Spinal cord (tissue), 9 donors: ENCODE measurements at regions not wholly inside any gene's neighbourhood (a gene's known extent, or its start where the extent isn't known, plus 50 kb on each side); places are given as distances from the start of the nearest gene placed in this dataset.
"Not testable (repeated sequence)": the region's sequence is repeated elsewhere in the genome, so short reads cannot be mapped to it uniquely, and the experiment has no call there.

Experiments used
- DNase-seq, 6 donors: peaks; one replicate each; pipeline versions ENCODE4 v3.0.0 to v3.0.0-alpha.2; 2013 to 2015; ENCODE audit warnings: low spot score in 6 of 6, low read depth in 4 of 6
- H3K27ac ChIP-seq: one replicate; pipeline ENCODE4 v1.5.1; 2013; ENCODE audit warnings: low read depth, low read length, control low read depth
- H3K27me3 ChIP-seq: one replicate; pipeline ENCODE4 v1.6.1; 2013; ENCODE audit warnings: low read length; ENCODE audit not compliant: control insufficient read depth, insufficient read depth
- H3K36me3 ChIP-seq: one replicate; pipeline ENCODE4 v1.6.1; 2013; ENCODE audit warnings: low read length; ENCODE audit not compliant: control insufficient read depth, insufficient read depth
- H3K4me1 ChIP-seq: one replicate; pipeline ENCODE4 v1.6.1; 2013; ENCODE audit warnings: low read length; ENCODE audit not compliant: control insufficient read depth, insufficient read depth
- H3K4me3 ChIP-seq: one replicate; pipeline ENCODE4 v1.5.1; 2013; ENCODE audit warnings: low read depth, low read length, control low read depth
- H3K9me3 ChIP-seq: one replicate; pipeline ENCODE4 v1.6.1; 2013; ENCODE audit warnings: low read length; ENCODE audit not compliant: control insufficient read depth, insufficient read depth
- WGBS: methylation state at CpG from one replicate; pipeline ENCODE4 v1.1.5; 2013; ENCODE audit warnings: missing lambda C conversion rate; ENCODE audit not compliant: insufficient coverage; 5-methylcytosine and 5-hydroxymethylcytosine counted together
- donor health status: healthy.

DNA sequence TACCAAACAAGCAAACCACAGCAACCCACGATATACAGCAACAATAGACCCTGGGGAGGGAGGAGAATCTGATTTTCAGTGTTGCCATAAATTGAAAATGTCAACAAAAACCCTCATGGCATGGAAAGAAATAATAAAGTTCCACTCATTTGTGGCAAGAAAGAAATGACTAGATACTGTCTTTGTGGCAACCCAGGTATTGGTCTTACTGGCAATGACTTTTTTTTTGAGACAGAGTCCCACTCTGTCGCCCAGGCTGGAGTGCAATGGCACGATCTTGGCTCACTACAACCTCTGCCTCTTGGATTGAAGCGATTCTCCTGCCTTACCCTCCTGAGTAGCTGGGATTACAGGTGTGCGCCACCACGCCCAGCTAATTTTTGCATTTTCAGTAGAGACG lies 204.0 kb downstream of the NPIPA7 start:
- H3K4me1 ChIP-seq, H3K36me3 ChIP-seq, H3K9me3 ChIP-seq, H3K27me3 ChIP-seq, H3K27ac ChIP-seq, H3K4me3 ChIP-seq, DNase-seq: not testable (repeated sequence)
- 91% methylated on average over 4 of the region's 7 CpGs for WGBS

- H3K27me3 ChIP-seq, H3K4me1 ChIP-seq, H3K4me3 ChIP-seq, H3K36me3 ChIP-seq, H3K27ac ChIP-seq, H3K9me3 ChIP-seq: not testable (repeated sequence)
- WGBS: 94% methylated on average over 2 of the region's 7 CpGs
- DNase-seq: peak in 2 of 6 donors; percentile 50 to 93
Measured at GRCh38 chr16:16586073-16586651, 207.2 kb downstream of the NPIPA7 start.

DNA sequence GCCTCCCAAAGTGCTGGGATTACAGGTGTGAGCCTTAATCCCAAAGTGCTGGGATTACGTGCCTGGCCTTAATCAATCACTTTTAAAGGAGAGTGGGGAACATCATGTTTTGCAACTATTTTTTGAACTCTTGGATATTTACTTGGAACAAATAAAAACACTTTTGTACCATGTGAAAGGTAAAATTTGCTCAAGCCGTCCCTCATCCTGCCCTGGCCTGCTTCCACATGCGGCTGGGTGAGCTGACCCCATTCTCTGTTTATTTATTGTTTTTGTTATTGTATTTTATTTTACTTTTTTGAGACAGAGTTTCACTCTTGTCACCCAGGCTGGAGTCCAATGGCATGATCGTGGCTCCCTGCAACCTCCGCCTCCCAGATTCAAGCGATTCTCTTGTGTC lies 208.0 kb downstream of the NPIPA7 start:
- H3K36me3 ChIP-seq, H3K9me3 ChIP-seq, DNase-seq, H3K4me1 ChIP-seq, H3K4me3 ChIP-seq, H3K27ac ChIP-seq, H3K27me3 ChIP-seq: not testable (repeated sequence)
- WGBS: 100% methylated on average over 3 of the region's 6 CpGs

GRCh38 chr16:16588436-16588835 lies 209.5 kb downstream of the NPIPA7 start:
- H3K36me3 ChIP-seq: not testable (repeated sequence)
- no CpG with 5 or more reads among the region's 7 CpGs for WGBS

GRCh38 chr16:16590654-16591318 lies 211.8 kb downstream of the NPIPA7 start:
- H3K36me3 ChIP-seq, DNase-seq, H3K9me3 ChIP-seq, H3K4me3 ChIP-seq, H3K27me3 ChIP-seq, H3K4me1 ChIP-seq, H3K27ac ChIP-seq: not testable (repeated sequence)
- WGBS: no CpG with 5 or more reads among the region's 4 CpGs

More at GRCh38 chr16:16588436-16588835, 209.5 kb downstream of the NPIPA7 start:
- H3K4me3 ChIP-seq, H3K9me3 ChIP-seq, H3K27ac ChIP-seq, DNase-seq, H3K4me1 ChIP-seq, H3K27me3 ChIP-seq: not testable (repeated sequence)

- not testable (repeated sequence) for H3K27ac ChIP-seq, H3K36me3 ChIP-seq, H3K9me3 ChIP-seq, H3K27me3 ChIP-seq, H3K4me1 ChIP-seq, H3K4me3 ChIP-seq
- 17% methylated on average over 3 of the region's 19 CpGs for WGBS
- peak in 2 of 6 donors; percentile 7 to 52 for DNase-seq
Measured at GRCh38 chr16:16593156-16593863, 214.4 kb downstream of the NPIPA7 start.

DNA sequence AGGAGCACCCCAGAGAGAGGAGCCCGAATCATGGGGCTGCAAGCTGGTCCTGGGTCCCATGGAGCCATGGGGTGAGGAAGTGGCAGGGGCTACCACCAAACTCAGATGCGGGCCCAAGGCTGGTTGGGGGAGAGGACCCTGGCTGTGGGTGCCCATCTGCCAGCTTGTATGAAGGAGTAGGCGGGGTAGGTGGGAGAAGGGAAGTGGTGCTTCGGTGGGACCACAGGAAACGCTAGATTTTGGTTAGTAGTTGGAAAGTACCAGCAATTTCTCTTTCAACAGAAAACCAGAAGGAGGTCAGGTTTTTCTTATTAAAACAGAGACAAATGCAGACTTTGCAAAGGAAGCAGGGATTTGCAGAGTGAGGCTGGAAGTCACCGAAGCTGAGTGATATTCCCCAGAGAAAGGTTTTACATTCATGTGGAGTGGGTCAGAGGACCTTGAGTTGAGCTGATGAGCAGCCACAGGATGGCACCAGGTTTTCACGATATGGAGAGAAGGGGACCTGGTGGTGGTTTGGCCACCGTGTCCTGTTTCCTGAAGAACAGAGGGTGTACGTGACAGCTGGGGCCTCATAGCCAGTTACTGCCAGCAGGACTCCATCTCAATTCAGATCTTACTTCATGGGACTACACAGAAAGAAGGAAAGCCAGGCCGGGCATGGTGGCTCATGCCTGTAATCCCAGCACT lies 216.2 kb downstream of the NPIPA7 start:
- no CpG with 5 or more reads among the region's 10 CpGs for WGBS
- H3K9me3 ChIP-seq, H3K4me3 ChIP-seq, H3K36me3 ChIP-seq, H3K4me1 ChIP-seq, H3K27me3 ChIP-seq, DNase-seq, H3K27ac ChIP-seq: not testable (repeated sequence)

GRCh38 chr16:16601239-16601638 lies 222.3 kb downstream of the NPIPA7 start:
- WGBS: no CpG with 5 or more reads among the region's 4 CpGs
- H3K9me3 ChIP-seq, H3K27ac ChIP-seq, DNase-seq, H3K27me3 ChIP-seq, H3K4me3 ChIP-seq, H3K4me1 ChIP-seq, H3K36me3 ChIP-seq: not testable (repeated sequence)

GRCh38 chr16:16607401-16608082 lies 228.6 kb downstream of the NPIPA7 start:
- H3K9me3 ChIP-seq, H3K36me3 ChIP-seq, H3K27ac ChIP-seq, H3K4me3 ChIP-seq, H3K27me3 ChIP-seq, H3K4me1 ChIP-seq: not testable (repeated sequence)
- no CpG with 5 or more reads among the region's 8 CpGs for WGBS
- DNase-seq: peak in 1 of 6 donors; percentile 68
